ENCODE measurements at regions not wholly inside any gene's neighbourhood (a gene's known extent, or its start where the extent isn't known, plus 50 kb on each side); places are given as distances from the start of the nearest gene placed in this dataset.

DNA sequence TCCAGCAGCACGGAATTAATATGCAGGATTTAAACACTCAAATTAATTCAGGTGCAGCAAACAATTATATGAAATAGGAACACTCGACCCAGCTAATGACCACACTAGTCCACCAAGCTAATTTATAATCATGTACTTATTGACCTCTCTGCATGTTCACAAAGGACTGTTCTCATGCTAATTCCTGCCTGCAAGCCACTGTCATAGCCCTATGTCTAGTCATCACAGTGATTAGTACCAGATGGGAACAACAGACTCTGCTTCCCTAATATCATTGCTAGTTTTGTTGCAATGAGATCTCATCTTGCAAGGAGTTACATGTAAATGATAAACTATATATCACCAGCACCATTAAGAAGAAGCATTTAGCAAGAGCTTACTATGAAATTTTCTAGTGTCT, 553.0 kb upstream of the GRAMD2B start:
- 63% methylated on average over 2 of the region's 2 CpGs for WGBS
- DNase-seq (ENCODE audit: low spot score) = no peak

DNA sequence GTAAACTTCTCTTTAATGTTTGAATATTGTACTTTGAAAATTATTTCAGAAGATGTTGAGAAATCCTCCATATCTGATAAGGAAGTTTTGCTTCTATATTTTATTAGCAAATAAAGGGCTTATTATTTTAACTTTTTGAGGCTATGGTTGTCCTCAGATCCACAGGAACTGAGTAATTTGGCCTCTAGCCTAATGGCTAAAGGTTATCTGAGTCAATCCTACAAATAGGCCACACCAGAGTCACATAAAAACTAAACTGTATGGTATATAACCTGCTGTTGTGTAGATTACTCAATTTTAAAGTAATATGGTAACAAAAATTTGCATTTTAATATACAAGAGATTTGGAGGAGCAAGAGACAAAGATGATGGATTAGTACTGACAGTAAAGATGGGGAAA, 549.2 kb upstream of the GRAMD2B start:
- Histone ChIP-seq H3K4me1 (ENCODE audit: control insufficient read depth in 4 of 4, insufficient read depth in 4 of 4, low read length in 3 of 4) (no peaks in the 10 kb centered on the region), H3K27me3 (ENCODE audit: control insufficient read depth in 4 of 4, insufficient read depth in 4 of 4, low read length in 3 of 4) (no peaks in the 10 kb centered on the region), H3K9me3 (ENCODE audit: control insufficient read depth in 4 of 4, low read length in 3 of 4) (no peaks in the 10 kb centered on the region), H3K9ac (ENCODE audit: low read depth in 1 of 2, low read length in 2 of 2) (no peak overlapping the region), H3K4me3 (ENCODE audit: low read depth in 1 of 3, low read length in 3 of 3) (no peak overlapping the region), H3K36me3 (ENCODE audit: control insufficient read depth in 4 of 4, insufficient read depth in 3 of 4, low read depth in 1 of 4, low read length in 3 of 4) (no peaks in the 10 kb centered on the region), H3K27ac (ENCODE audit: low read depth in 1 of 2, low read length in 2 of 2) (no peak overlapping the region)
- DNase-seq (ENCODE audit: low spot score) = no peak
- no peak for TF ChIP-seq EGR1 (IDR thresholded peaks at IDR 0.05; ENCODE audit: low read depth in 2 of 2)
- no peak for TF ChIP-seq TAF1 (conservative IDR thresholded peaks at IDR 0.05)
- TF ChIP-seq FOXA1 (IDR thresholded peaks at IDR 0.05) = no peak
- TF ChIP-seq, protein P1, sequence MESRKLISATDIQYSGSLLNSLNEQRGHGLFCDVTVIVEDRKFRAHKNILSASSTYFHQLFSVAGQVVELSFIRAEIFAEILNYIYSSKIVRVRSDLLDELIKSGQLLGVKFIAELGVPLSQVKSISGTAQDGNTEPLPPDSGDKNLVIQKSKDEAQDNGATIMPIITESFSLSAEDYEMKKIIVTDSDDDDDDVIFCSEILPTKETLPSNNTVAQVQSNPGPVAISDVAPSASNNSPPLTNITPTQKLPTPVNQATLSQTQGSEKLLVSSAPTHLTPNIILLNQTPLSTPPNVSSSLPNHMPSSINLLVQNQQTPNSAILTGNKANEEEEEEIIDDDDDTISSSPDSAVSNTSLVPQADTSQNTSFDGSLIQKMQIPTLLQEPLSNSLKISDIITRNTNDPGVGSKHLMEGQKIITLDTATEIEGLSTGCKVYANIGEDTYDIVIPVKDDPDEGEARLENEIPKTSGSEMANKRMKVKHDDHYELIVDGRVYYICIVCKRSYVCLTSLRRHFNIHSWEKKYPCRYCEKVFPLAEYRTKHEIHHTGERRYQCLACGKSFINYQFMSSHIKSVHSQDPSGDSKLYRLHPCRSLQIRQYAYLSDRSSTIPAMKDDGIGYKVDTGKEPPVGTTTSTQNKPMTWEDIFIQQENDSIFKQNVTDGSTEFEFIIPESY (IDR thresholded peaks at IDR 0.05) = no peak
- no peak for TF ChIP-seq ATF3 (IDR thresholded peaks at IDR 0.05)
- TF ChIP-seq HNF4G (IDR thresholded peaks at IDR 0.05) = no peak
- no peak for TF ChIP-seq RXRA (IDR thresholded peaks at IDR 0.05)
- TF ChIP-seq, protein P2, sequence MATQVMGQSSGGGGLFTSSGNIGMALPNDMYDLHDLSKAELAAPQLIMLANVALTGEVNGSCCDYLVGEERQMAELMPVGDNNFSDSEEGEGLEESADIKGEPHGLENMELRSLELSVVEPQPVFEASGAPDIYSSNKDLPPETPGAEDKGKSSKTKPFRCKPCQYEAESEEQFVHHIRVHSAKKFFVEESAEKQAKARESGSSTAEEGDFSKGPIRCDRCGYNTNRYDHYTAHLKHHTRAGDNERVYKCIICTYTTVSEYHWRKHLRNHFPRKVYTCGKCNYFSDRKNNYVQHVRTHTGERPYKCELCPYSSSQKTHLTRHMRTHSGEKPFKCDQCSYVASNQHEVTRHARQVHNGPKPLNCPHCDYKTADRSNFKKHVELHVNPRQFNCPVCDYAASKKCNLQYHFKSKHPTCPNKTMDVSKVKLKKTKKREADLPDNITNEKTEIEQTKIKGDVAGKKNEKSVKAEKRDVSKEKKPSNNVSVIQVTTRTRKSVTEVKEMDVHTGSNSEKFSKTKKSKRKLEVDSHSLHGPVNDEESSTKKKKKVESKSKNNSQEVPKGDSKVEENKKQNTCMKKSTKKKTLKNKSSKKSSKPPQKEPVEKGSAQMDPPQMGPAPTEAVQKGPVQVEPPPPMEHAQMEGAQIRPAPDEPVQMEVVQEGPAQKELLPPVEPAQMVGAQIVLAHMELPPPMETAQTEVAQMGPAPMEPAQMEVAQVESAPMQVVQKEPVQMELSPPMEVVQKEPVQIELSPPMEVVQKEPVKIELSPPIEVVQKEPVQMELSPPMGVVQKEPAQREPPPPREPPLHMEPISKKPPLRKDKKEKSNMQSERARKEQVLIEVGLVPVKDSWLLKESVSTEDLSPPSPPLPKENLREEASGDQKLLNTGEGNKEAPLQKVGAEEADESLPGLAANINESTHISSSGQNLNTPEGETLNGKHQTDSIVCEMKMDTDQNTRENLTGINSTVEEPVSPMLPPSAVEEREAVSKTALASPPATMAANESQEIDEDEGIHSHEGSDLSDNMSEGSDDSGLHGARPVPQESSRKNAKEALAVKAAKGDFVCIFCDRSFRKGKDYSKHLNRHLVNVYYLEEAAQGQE (IDR thresholded peaks at IDR 0.05) = no peak
- TF ChIP-seq MAX (IDR thresholded peaks at IDR 0.05) = no peak
- no peak for TF ChIP-seq JUND (IDR thresholded peaks at IDR 0.05)
- TF ChIP-seq NR2F2 (IDR thresholded peaks at IDR 0.05) = no peak
- TF ChIP-seq GABPA (IDR thresholded peaks at IDR 0.05 in 1 of 2, conservative IDR thresholded peaks at IDR 0.05 in 1 of 2) = no peak
- TF ChIP-seq YY1 (IDR thresholded peaks at IDR 0.05) = no peak

More for the DNA sequence above, 553.0 kb upstream of the GRAMD2B start:
- no peaks in the 10 kb centered on the region for H3K36me3 ChIP-seq (ENCODE audit: control insufficient read depth in 4 of 4, insufficient read depth in 3 of 4, low read depth in 1 of 4, low read length in 3 of 4)
- no peak overlapping the region for H3K27ac ChIP-seq (ENCODE audit: low read depth in 1 of 2, low read length in 2 of 2)
- TF ChIP-seq SP1 (IDR thresholded peaks at IDR 0.05) (no peak), FOXA2 (IDR thresholded peaks at IDR 0.05) (no peak), MAX (IDR thresholded peaks at IDR 0.05) (no peak), FOXA1 (IDR thresholded peaks at IDR 0.05) (no peak), NR2F2 (IDR thresholded peaks at IDR 0.05) (no peak), CTCF (IDR thresholded peaks at IDR 0.05; ENCODE audit: low read depth, low read length, missing input control) (no peak), HNF4G (IDR thresholded peaks at IDR 0.05) (no peak), HNF4A (conservative IDR thresholded peaks at IDR 0.05) (no peak)
- TF ChIP-seq, protein P2 (IDR thresholded peaks at IDR 0.05) = no peak
- no peak overlapping the region for H3K4me3 ChIP-seq (ENCODE audit: low read depth in 1 of 3, low read length in 3 of 3)
- no peak overlapping the region for H3K9ac ChIP-seq (ENCODE audit: low read depth in 1 of 2, low read length in 2 of 2)
- H3K9me3 ChIP-seq (ENCODE audit: control insufficient read depth in 4 of 4, low read length in 3 of 4) = no peaks in the 10 kb centered on the region
- no peaks in the 10 kb centered on the region for H3K4me1 ChIP-seq (ENCODE audit: control insufficient read depth in 4 of 4, insufficient read depth in 4 of 4, low read length in 3 of 4)
- H3K27me3 ChIP-seq (ENCODE audit: control insufficient read depth in 4 of 4, insufficient read depth in 4 of 4, low read length in 3 of 4) = no peaks in the 10 kb centered on the region

Data from liver (tissue), 8 donors.